ENCODE measurements at regions not wholly inside any gene's neighbourhood (a gene's known extent, or its start where the extent isn't known, plus 50 kb on each side); places are given as distances from the start of the nearest gene placed in this dataset.

DNA sequence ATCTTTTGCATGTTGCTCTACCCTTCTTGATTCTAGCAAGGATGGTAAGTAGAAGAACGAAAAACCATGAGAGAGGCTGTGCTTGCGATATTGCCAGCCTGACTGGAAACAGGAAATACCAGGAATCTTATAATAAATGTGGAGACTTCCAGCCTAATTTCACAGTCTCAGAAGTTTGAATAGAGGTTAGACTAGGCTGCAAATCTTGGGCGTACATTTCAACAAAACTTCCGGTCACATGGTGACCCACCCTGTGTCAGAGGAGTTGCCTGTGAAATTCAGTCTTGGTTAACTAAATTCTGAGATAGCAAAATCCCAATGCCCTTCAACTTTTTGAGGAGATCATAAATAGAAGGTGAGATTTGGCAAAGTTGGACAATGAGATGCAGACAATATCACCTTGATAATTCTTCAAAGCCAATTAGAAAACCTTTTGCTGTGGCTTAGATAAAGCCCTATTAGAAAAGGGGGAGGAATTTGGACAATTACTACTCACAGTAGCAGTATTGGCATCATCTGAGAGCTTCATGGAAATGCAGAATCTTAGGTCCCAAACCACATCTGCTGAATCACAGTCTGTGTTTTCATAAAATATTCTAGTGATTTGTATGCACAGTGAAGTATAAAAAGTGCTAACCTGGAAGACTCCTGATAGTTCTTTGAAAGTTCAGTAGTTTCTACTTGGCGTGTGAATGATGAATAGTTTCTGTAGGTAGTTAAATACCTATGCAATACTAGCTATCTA, 262.0 kb upstream of the JAG1 start:
- ChIA-PET POLR2A (interaction anchor here (0.6 to 0.9 kb wide), 2 partner anchors 10 to 178 kb away, joined by 3 read pairs; no protein-coding TSS in a partner anchor), CTCF (ENCODE audit: unreplicated experiment) (no interaction called here)
- no peak overlapping the region for H3K4me3 ChIP-seq (ENCODE audit: low read depth, low read length, poor library complexity, severe bottlenecking)
- BruUV-seq (replicated peaks), result no TSS peak
- DNase-seq (ENCODE audit: low spot score), result no peak
- H3K9me3 ChIP-seq (ENCODE audit: low read length), result no peaks in the 10 kb centered on the region
- H3K9me2 ChIP-seq (ENCODE audit: insufficient read depth, low read length), result no peaks in the 10 kb centered on the region
- TF ChIP-seq EZH2phosphoT487 (IDR thresholded peaks at IDR 0.05; ENCODE audit: borderline replicate concordance, low read depth, low read length) (no peak), CTCF (conservative IDR thresholded peaks at IDR 0.05; ENCODE audit: low read length) (no peak)
- no peak overlapping the region for H3K4me2 ChIP-seq (ENCODE audit: low read length)
- no peak overlapping the region for H3K27ac ChIP-seq (ENCODE audit: low read depth, low read length, poor library complexity, severe bottlenecking)
- H3K4me1 ChIP-seq (ENCODE audit: insufficient read depth, low read length, poor library complexity, severe bottlenecking), result no peaks in the 10 kb centered on the region
- no peaks in the 10 kb centered on the region for H3K79me2 ChIP-seq (ENCODE audit: insufficient read depth, low read depth, low read length)
- no peaks in the 10 kb centered on the region for H4K20me1 ChIP-seq (ENCODE audit: insufficient read depth, low read length)
- intact Hi-C loops (cut with micrococcal nuclease; ENCODE audit: unreplicated experiment), result no loop called here
- no peak overlapping the region for H2AFZ ChIP-seq (ENCODE audit: low read length)
- H3K36me3 ChIP-seq (ENCODE audit: insufficient read depth, low read length), result no peaks in the 10 kb centered on the region

- H4K20me1 ChIP-seq (ENCODE audit: insufficient read depth, low read length), result no peaks in the 10 kb centered on the region
- no peak overlapping the region for H3K4me2 ChIP-seq (ENCODE audit: low read length)
- H3K79me2 ChIP-seq (ENCODE audit: insufficient read depth, low read depth, low read length), result no peaks in the 10 kb centered on the region
- BruUV-seq (replicated peaks), result no TSS peak
- ChIA-PET CTCF (ENCODE audit: unreplicated experiment) (no interaction called here), POLR2A (interaction anchor here (0.9 kb wide), 1 partner anchor 9 kb away, joined by 3 read pairs; no protein-coding TSS in a partner anchor)
- no peak for DNase-seq (ENCODE audit: low spot score)
- H3K27ac ChIP-seq (ENCODE audit: low read depth, low read length, poor library complexity, severe bottlenecking), result no peak overlapping the region
- no peaks in the 10 kb centered on the region for H3K9me3 ChIP-seq (ENCODE audit: low read length)
- H3K4me1 ChIP-seq (ENCODE audit: insufficient read depth, low read length, poor library complexity, severe bottlenecking), result no peaks in the 10 kb centered on the region
- no peak overlapping the region for H2AFZ ChIP-seq (ENCODE audit: low read length)
- no peak for TF ChIP-seq EZH2phosphoT487 (IDR thresholded peaks at IDR 0.05; ENCODE audit: borderline replicate concordance, low read depth, low read length)
- no peak for TF ChIP-seq CTCF (conservative IDR thresholded peaks at IDR 0.05; ENCODE audit: low read length)
- H3K36me3 ChIP-seq (ENCODE audit: insufficient read depth, low read length), result no peaks in the 10 kb centered on the region
- H3K4me3 ChIP-seq (ENCODE audit: low read depth, low read length, poor library complexity, severe bottlenecking), result no peak overlapping the region
- H3K9me2 ChIP-seq (ENCODE audit: insufficient read depth, low read length), result no peaks in the 10 kb centered on the region
- intact Hi-C loops (cut with micrococcal nuclease; ENCODE audit: unreplicated experiment), result no loop called here
These were observed 263.0 kb upstream of the JAG1 start for GRCh38 chr20:10936786-10937185.

DNA sequence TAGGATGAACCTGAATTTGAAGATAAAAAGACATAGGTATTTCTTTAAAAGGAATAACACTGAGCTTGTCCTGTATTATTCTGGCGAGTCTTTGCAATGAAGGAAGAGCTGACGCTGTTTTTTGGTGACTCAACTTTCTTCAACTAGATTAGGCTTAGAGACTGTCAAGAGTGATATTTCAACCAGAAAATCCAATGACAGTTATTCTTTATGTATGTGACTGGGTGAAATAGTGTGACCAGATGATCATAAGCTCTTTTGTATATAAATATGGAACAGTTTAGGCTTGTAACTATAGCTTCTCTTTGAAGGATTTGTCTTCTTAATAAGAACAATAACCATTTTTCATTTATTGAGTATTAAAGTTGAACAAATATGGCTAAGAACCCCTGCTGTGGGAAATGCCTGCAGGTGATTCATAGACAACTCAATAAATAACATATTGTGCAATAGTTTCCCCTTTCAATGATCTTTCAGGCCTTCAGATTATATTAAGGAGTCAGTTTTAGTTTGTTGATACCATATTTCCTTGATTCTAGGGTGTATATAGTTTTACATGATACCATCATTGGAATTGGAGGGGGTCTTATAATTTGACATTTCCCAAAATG, 265.6 kb upstream of the JAG1 start:
- intact Hi-C loops (cut with micrococcal nuclease; ENCODE audit: unreplicated experiment), result no loop called here
- no peak overlapping the region for H2AFZ ChIP-seq (ENCODE audit: low read length)
- H3K27ac ChIP-seq (ENCODE audit: low read depth, low read length, poor library complexity, severe bottlenecking), result no peak overlapping the region
- no peak for TF ChIP-seq EZH2phosphoT487 (IDR thresholded peaks at IDR 0.05; ENCODE audit: borderline replicate concordance, low read depth, low read length)
- no peak for TF ChIP-seq CTCF (conservative IDR thresholded peaks at IDR 0.05; ENCODE audit: low read length)
- no peak overlapping the region for H3K4me2 ChIP-seq (ENCODE audit: low read length)
- no peak overlapping the region for H3K4me3 ChIP-seq (ENCODE audit: low read depth, low read length, poor library complexity, severe bottlenecking)
- ChIA-PET CTCF (ENCODE audit: unreplicated experiment) (no interaction called here), POLR2A (interaction anchor here (0.8 kb wide), 1 partner anchor 15 kb away, joined by 3 read pairs; no protein-coding TSS in a partner anchor)
- no peaks in the 10 kb centered on the region for H3K9me3 ChIP-seq (ENCODE audit: low read length)
- no peaks in the 10 kb centered on the region for H3K36me3 ChIP-seq (ENCODE audit: insufficient read depth, low read length)
- H4K20me1 ChIP-seq (ENCODE audit: insufficient read depth, low read length), result no peaks in the 10 kb centered on the region
- no peak for DNase-seq (ENCODE audit: low spot score)
- no peaks in the 10 kb centered on the region for H3K79me2 ChIP-seq (ENCODE audit: insufficient read depth, low read depth, low read length)
- no peaks in the 10 kb centered on the region for H3K9me2 ChIP-seq (ENCODE audit: insufficient read depth, low read length)
- no TSS peak for BruUV-seq (replicated peaks)
- no peaks in the 10 kb centered on the region for H3K4me1 ChIP-seq (ENCODE audit: insufficient read depth, low read length, poor library complexity, severe bottlenecking)
